ENCODE measurements at regions not wholly inside any gene's neighbourhood (a gene's known extent, or its start where the extent isn't known, plus 50 kb on each side); places are given as distances from the start of the nearest gene placed in this dataset.
"Not testable (repeated sequence)": the region's sequence is repeated elsewhere in the genome, so short reads cannot be mapped to it uniquely, and the experiment has no call there.

GRCh38 chr6:77263003-77263402 is 200.3 kb downstream of the HTR1B start:
- H3K27ac ChIP-seq = no peak overlapping the region
- DNase-seq (ENCODE audit: low spot score) = no peak
- no peak for TF ChIP-seq CTCF (IDR thresholded peaks at IDR 0.05)

GRCh38 chr6:77251801-77252200 is 211.5 kb downstream of the HTR1B start:
- DNase-seq (ENCODE audit: low spot score); H3K4me3 ChIP-seq: not testable (repeated sequence)

More at GRCh38 chr6:77263003-77263402, 200.3 kb downstream of the HTR1B start:
- no peak overlapping the region for H3K4me3 ChIP-seq

GRCh38 chr6:77249560-77249959 is 213.7 kb downstream of the HTR1B start:
- Histone ChIP-seq H3K27ac (no peak overlapping the region), H3K4me3 (no peak overlapping the region)
- no peak for DNase-seq (ENCODE audit: low spot score)
- TF ChIP-seq CTCF (IDR thresholded peaks at IDR 0.05) = no peak

More at GRCh38 chr6:77251801-77252200, 211.5 kb downstream of the HTR1B start:
- H3K27ac ChIP-seq = not testable (repeated sequence)

- no peak overlapping the region for H3K27ac ChIP-seq
- H3K4me3 ChIP-seq = no peak overlapping the region
- DNase-seq (ENCODE audit: low spot score) = no peak
- no peak for TF ChIP-seq CTCF (IDR thresholded peaks at IDR 0.05)
Measured at GRCh38 chr6:77245026-77245425, 218.3 kb downstream of the HTR1B start.

- no peak for TF ChIP-seq CTCF (IDR thresholded peaks at IDR 0.05)
- no peak for DNase-seq (ENCODE audit: low spot score)
- H3K27ac ChIP-seq = no peak overlapping the region
- no peak overlapping the region for H3K4me3 ChIP-seq
Measured at GRCh38 chr6:77231438-77232305, 231.6 kb downstream of the HTR1B start.

- H3K27ac ChIP-seq = no peak overlapping the region
- H3K4me3 ChIP-seq = no peak overlapping the region
- DNase-seq (ENCODE audit: low spot score) = no peak
- TF ChIP-seq CTCF (IDR thresholded peaks at IDR 0.05) = no peak
Measured at GRCh38 chr6:77228279-77228678, 235.0 kb downstream of the HTR1B start.

- DNase-seq (ENCODE audit: low spot score) = no peak
- TF ChIP-seq CTCF (IDR thresholded peaks at IDR 0.05) = no peak
- Histone ChIP-seq H3K4me3 (no peak overlapping the region), H3K27ac (no peak overlapping the region)
Measured at GRCh38 chr6:77217896-77218295, 245.4 kb downstream of the HTR1B start.
